HUES64 (cell line): ENCODE measurements at regions not wholly inside any gene's neighbourhood (a gene's known extent, or its start where the extent isn't known, plus 50 kb on each side); places are given as distances from the start of the nearest gene placed in this dataset.

ENCODE experiments used
- H3K27ac ChIP-seq: 2 replicates; pipeline ENCODE4 v1.7.0; 2013; ENCODE audit warnings: low read depth, low read length, inconsistent platforms
- H3K27me3 ChIP-seq: 2 replicates; pipeline ENCODE4 v1.6.1; 2013; ENCODE audit warnings: mild to moderate bottlenecking, low read length; ENCODE audit not compliant: insufficient read depth
- H3K36me3 ChIP-seq: 2 replicates; pipeline ENCODE4 v1.6.1; 2013; ENCODE audit warnings: mild to moderate bottlenecking, low read length; ENCODE audit not compliant: insufficient read depth
- H3K4me1 ChIP-seq: 2 replicates; pipeline ENCODE4 v1.6.1; 2013; ENCODE audit warnings: mild to moderate bottlenecking, low read length, moderate library complexity; ENCODE audit not compliant: insufficient read depth
- H3K4me3 ChIP-seq: 2 replicates; pipeline ENCODE4 v1.5.1; 2013; ENCODE audit warnings: mild to moderate bottlenecking, low read length, moderate library complexity
- H3K9ac ChIP-seq: 2 replicates; pipeline ENCODE4 v1.6.1; 2013; ENCODE audit warnings: mild to moderate bottlenecking, low read depth, low read length
- H3K9me3 ChIP-seq: 2 replicates; pipeline ENCODE4 v1.6.1; 2013; ENCODE audit warnings: low read depth, low read length; ENCODE audit not compliant: insufficient read depth
- WGBS: fragments of 150-250, 120-280 bp; methylation state at CpG from one replicate; pipeline ENCODE4 v1.1.7; 2013; ENCODE audit warnings: missing lambda C conversion rate; 5-methylcytosine and 5-hydroxymethylcytosine counted together

DNA sequence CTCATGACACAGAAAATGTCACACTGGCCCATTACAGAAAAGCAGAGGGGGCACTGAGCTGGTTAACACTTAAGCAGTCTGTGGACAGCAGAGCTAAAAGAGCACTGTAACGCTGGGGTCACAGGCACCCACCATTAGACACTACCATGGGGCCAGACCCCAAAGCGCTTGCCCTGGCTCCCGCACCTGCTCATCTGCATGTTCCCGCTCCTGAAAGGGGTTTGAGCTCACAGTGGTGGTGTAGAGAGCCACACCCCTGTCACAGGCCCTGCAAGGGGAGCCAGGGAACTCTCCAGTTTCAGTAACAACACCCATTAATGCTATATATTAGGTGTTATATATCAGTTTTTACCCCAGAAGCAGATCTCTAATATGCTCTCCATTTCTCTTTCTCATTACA lies 187.0 kb downstream of the ANKRD50 start:
- Histone ChIP-seq H3K4me1 (peaks cover 3% of the 10 kb centered on the region; the same call in 1 of the 2 replicates), H3K27me3 (no peaks in the 10 kb centered on the region), H3K4me3 (no peak overlapping the region), H3K36me3 (no peaks in the 10 kb centered on the region), H3K9me3 (no peaks in the 10 kb centered on the region), H3K27ac (no peak overlapping the region), H3K9ac (no peak overlapping the region)
- WGBS = 94% methylated on average over 4 of the region's 4 CpGs

DNA sequence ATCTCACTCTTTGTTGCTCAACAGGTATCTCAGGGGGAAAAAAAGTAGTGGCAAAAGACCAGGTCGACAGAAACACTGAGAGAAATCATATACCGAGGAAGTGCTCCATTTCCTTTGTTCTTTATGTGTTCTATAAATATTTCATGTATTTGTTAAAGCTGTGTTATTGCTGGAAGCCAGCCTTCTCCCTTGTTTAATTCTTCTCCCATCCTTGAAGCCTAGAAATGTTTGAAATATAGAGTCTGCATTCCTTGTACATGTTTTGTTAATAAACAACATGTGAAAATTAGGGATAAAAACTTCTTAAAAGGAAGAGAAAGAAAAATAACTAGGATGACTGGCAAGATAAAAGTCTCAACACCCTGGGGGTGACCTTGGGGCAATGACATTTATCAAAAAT lies 186.2 kb downstream of the ANKRD50 start:
- H3K9ac ChIP-seq = no peak overlapping the region
- peaks cover 3% of the 10 kb centered on the region; the same call in 1 of the 2 replicates for H3K4me1 ChIP-seq
- H3K27me3 ChIP-seq = no peaks in the 10 kb centered on the region
- WGBS = 75% methylated on average over 2 of the region's 2 CpGs
- H3K4me3 ChIP-seq = no peak overlapping the region
- no peak overlapping the region for H3K27ac ChIP-seq
- no peaks in the 10 kb centered on the region for H3K36me3 ChIP-seq
- no peaks in the 10 kb centered on the region for H3K9me3 ChIP-seq

DNA sequence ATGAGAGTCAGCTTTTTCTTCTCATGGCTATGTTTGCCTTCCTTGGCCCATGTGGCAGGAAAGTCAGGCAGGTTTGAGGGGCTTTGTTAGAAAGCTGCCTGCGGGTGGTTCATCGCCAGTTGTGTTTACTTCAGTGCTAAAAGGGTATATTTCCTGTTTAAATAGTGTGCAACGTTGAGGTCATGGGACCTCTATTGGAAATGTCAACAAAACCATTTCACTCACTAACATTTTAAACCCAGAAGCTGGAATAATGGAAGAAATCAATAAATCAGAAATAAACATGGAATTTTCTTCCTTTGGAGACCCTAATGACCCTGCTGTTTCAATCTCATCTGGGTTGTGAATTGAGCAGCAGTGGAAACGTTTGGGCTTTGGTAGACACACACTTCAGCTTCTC lies 185.8 kb downstream of the ANKRD50 start:
- no peak overlapping the region for H3K4me3 ChIP-seq
- no peak overlapping the region for H3K9ac ChIP-seq
- no peaks in the 10 kb centered on the region for H3K9me3 ChIP-seq
- H3K27me3 ChIP-seq = no peaks in the 10 kb centered on the region
- no peak overlapping the region for H3K27ac ChIP-seq
- H3K4me1 ChIP-seq = peaks cover 3% of the 10 kb centered on the region; the same call in 1 of the 2 replicates
- no peaks in the 10 kb centered on the region for H3K36me3 ChIP-seq
- WGBS = 97% methylated on average over 2 of the region's 4 CpGs

DNA sequence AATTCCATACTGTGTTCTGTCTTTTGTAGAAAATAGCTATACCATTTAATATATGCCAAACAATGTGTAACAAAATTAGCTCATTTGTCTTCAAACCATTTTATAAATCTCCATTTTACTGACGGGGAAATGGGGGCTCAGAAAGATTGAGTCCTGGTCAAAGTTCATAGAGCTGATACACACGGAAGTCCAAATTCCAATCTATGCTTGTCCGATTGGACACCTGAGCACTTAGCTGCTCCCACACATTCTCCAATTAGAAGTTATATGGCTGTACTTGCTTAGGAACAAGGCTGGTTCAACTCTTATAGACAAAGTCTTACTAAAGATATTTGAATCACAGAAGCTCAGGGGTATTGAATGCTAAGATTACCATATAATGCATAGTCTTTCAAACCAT lies 185.2 kb downstream of the ANKRD50 start:
- no peak overlapping the region for H3K27ac ChIP-seq
- no peak overlapping the region for H3K9ac ChIP-seq
- H3K36me3 ChIP-seq = no peaks in the 10 kb centered on the region
- WGBS = over 99% methylated on average over 3 of the region's 3 CpGs
- no peaks in the 10 kb centered on the region for H3K27me3 ChIP-seq
- H3K4me3 ChIP-seq = no peak overlapping the region
- H3K9me3 ChIP-seq = no peaks in the 10 kb centered on the region
- peaks cover 3% of the 10 kb centered on the region; the same call in 1 of the 2 replicates for H3K4me1 ChIP-seq

DNA sequence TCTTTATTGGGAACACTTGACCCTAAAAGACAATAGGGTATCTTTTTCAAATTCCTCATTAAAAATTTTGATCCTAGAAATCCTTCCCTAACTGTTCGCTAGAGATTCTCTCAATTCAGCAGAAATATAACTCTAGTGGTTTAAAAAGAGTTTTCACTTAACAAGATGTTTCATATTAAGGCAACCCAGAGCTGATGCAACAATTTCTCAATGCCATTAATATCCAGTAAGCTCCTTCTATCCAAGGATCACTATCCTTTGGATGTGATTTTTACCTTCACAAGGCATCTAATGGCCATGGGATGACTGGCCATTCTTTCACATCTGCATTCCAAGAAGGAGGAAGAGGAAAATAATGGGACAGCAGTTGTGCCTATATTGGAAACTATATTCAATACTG lies 183.4 kb downstream of the ANKRD50 start:
- Histone ChIP-seq H3K9me3 (no peaks in the 10 kb centered on the region), H3K27ac (no peak overlapping the region), H3K36me3 (no peaks in the 10 kb centered on the region), H3K4me3 (no peak overlapping the region), H3K4me1 (peaks cover 3% of the 10 kb centered on the region; the same call in 1 of the 2 replicates), H3K27me3 (no peaks in the 10 kb centered on the region), H3K9ac (no peak overlapping the region)
- no CpG with 5 or more reads among the region's 1 CpG for WGBS

DNA sequence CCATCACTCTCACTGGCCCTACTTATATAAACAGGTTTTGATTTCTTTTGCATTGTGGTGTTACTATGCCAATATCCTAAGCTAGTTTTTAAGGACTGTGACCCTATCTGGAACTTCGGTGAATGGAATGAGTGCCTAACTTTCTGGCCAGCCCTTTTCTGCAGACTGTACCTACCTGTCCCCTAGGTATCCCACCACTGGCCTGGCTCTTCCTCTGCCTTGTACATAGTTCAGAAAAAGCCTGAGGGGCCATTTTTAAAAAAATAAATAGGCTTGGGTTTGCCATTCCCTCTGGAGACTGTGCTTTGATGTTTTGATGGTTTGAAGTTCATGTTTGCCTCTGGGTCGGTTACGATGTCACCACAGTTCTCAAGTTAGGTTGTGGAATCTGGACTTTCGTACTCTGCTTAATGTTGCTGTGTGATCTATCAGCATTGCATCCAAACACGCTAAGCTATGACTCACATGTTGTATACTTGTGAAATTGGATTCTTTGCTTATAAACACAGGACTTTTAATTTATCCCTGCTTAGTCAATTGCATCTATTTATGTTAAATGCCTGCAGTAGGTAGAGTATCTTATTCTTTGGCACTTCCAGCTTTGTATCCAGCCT lies 182.0 kb downstream of the ANKRD50 start:
- H3K4me3 ChIP-seq = no peak overlapping the region

DNA sequence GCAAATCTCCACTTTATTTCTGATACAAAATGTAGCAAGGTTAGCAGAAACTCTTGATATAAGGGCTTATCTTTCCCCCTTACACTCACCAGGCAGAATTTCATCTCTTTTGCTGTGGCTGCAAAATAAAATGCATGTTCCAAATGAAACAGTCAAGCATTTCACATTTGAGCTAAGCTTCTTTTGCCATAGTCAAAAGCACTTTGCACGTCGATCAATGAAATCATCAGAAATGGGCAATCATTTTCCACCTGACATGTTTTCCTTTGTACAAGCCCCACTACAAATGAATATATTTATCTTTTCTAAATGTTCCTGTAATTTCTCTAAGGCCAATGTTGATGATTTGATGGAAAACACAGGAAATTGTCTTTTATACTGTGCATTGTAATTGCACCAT lies 178.4 kb downstream of the ANKRD50 start:
- H3K9me3 ChIP-seq = no peaks in the 10 kb centered on the region
- peaks cover 3% of the 10 kb centered on the region for H3K4me1 ChIP-seq
- H3K36me3 ChIP-seq = no peaks in the 10 kb centered on the region
- no peak overlapping the region for H3K4me3 ChIP-seq
- WGBS = 88% methylated on average over 2 of the region's 2 CpGs
- no peak overlapping the region for H3K9ac ChIP-seq
- H3K27me3 ChIP-seq = no peaks in the 10 kb centered on the region
- no peak overlapping the region for H3K27ac ChIP-seq

More for the DNA sequence above, 182.0 kb downstream of the ANKRD50 start:
- no peaks in the 10 kb centered on the region for H3K9me3 ChIP-seq
- 97% methylated on average over 4 of the region's 5 CpGs for WGBS
- no peak overlapping the region for H3K9ac ChIP-seq
- H3K27me3 ChIP-seq = no peaks in the 10 kb centered on the region
- H3K27ac ChIP-seq = no peak overlapping the region
- H3K4me1 ChIP-seq = peaks cover 3% of the 10 kb centered on the region; the same call in 1 of the 2 replicates
- no peaks in the 10 kb centered on the region for H3K36me3 ChIP-seq

DNA sequence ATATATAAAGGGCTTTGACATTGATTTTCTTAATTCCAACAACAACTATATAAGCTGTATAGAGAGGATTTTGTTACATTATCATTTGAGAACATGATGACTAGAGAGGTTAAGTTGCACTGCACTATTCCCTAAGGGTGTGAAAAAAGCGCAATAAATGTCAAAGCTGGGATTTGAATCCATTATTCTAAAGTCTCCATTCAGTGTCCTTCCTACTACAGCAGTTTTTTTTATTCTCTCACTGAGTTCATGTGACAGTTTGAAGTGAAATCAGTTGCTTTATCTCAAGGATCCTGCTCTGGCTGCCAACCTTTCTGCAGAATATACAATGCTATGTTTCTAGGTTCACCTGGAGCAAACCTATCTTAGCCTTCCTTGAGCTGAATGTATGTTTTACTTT lies 177.5 kb downstream of the ANKRD50 start:
- H3K9ac ChIP-seq = no peak overlapping the region
- no peaks in the 10 kb centered on the region for H3K36me3 ChIP-seq
- H3K4me1 ChIP-seq = no peaks in the 10 kb centered on the region; the same call in 1 of the 2 replicates
- 86% methylated on average over 1 of the region's 1 CpG for WGBS
- no peaks in the 10 kb centered on the region for H3K27me3 ChIP-seq
- H3K9me3 ChIP-seq = no peaks in the 10 kb centered on the region
- no peak overlapping the region for H3K4me3 ChIP-seq
- H3K27ac ChIP-seq = no peak overlapping the region

DNA sequence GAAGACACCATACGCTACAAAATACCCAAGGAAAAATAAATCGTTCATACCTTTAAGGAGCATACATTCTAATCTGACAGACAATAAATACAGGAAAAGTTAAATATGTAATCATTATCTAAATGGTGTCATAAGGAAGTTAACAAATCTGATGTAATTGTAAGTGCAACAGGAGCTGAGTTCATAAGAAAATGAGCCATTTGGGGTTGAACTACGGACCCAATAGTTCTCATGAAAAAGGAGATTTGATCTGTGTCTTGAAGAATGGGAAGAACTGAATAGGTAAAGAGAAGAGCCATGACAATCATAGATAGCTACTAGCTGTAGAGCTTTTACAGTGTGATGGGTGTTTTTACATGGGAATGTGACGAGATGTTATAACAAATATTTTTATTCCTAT lies 175.6 kb downstream of the ANKRD50 start:
- Histone ChIP-seq H3K4me1 (no peaks in the 10 kb centered on the region; the same call in 1 of the 2 replicates), H3K4me3 (no peak overlapping the region), H3K36me3 (no peaks in the 10 kb centered on the region), H3K9me3 (no peaks in the 10 kb centered on the region), H3K27ac (no peak overlapping the region), H3K27me3 (no peaks in the 10 kb centered on the region), H3K9ac (no peak overlapping the region)
- WGBS = 94% methylated on average over 1 of the region's 4 CpGs

DNA sequence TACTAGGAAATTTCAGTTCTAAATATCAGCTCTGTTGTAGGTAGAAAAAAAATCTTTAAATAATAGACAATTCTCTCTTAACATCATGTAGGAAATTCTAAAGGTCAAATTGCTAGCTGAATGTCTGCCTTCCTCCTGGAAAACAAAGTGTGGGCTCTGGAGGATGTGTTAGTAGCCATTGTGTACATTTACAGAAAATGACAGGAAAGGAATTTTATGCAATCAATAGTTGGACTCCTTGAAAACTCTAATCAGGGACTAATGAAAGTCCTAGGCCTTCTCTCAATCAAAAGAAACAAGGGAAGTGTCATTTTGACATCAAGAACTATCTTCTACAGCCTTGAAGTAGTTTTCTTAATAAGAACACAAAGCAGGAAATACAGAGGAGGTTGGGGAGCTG lies 174.6 kb downstream of the ANKRD50 start:
- H3K4me1 ChIP-seq = no peaks in the 10 kb centered on the region; the same call in 1 of the 2 replicates
- H3K4me3 ChIP-seq = no peak overlapping the region
- H3K27me3 ChIP-seq = no peaks in the 10 kb centered on the region
- H3K9me3 ChIP-seq = no peaks in the 10 kb centered on the region
- H3K36me3 ChIP-seq = no peaks in the 10 kb centered on the region
- H3K27ac ChIP-seq = no peak overlapping the region
- H3K9ac ChIP-seq = no peak overlapping the region

DNA sequence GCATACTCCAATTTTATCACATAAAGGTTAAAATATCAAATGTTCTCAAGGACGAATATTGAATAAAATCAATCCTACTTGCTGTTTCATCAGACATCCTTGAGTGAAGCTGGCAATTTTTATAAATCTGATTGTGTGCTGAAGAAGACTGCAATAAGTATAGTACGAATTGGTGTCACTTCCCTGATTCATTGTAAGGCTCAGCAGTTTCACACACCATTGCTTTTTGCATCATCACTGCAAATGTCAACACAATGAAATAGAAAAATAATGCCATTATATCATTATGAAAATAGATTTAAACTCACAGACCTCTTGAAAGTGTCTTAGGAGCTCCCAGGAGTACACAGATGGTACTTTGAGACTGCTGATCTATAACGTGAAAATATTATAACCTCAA lies 172.5 kb downstream of the ANKRD50 start:
- Histone ChIP-seq H3K4me1 (no peaks in the 10 kb centered on the region; the same call in 1 of the 2 replicates), H3K27ac (no peak overlapping the region), H3K9ac (no peak overlapping the region), H3K4me3 (no peak overlapping the region), H3K36me3 (no peaks in the 10 kb centered on the region), H3K27me3 (no peaks in the 10 kb centered on the region), H3K9me3 (no peaks in the 10 kb centered on the region)
- WGBS = 93% methylated on average over 2 of the region's 3 CpGs
